NOMO-1 treated with dmso at 0.1 percent for 144 hours (cell line): ENCODE measurements at regions not wholly inside any gene's neighbourhood (a gene's known extent, or its start where the extent isn't known, plus 50 kb on each side); places are given as distances from the start of the nearest gene placed in this dataset.
"Not testable (repeated sequence)": the region's sequence is repeated elsewhere in the genome, so short reads cannot be mapped to it uniquely, and the experiment has no call there.

Source experiments
- DNase-seq: peaks from one replicate; lab custom pipeline; 2025; ENCODE audit not compliant: unreplicated experiment; lab: John Stamatoyannopoulos, UW

DNA sequence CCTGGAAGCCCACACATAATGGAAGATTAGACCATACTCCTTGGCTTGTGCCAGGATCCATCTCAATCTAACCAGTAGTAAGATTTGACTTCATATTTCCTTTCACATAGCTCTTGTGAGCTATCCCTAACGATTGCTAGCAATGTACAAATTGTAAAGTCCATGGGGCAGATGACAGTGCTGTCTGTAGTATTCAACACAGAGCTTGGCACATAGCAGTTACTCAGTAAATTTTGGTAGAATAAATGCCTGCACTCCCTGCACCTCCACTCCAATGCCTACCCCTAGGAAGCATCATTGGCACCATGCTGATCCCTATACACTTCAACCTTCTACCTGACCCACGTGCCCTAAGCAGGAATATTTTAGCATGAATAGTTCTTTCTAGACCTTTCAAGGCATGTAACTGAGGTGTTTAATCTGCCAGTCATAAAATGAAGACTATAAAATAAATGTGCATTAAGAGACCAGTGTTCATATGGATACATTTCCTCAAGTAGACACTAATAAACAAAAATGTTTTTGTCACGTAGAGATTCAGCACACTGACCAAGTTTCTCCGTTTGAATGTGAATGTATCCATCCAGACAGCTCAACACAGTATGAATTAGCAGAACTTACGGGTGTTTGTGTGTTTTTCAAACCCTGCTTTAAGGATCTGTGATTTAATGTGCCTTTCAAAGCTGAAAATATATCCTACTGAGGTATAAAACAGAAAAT is 98.8 kb downstream of the BMP4 start:
- DNase-seq, result no peak

DNA sequence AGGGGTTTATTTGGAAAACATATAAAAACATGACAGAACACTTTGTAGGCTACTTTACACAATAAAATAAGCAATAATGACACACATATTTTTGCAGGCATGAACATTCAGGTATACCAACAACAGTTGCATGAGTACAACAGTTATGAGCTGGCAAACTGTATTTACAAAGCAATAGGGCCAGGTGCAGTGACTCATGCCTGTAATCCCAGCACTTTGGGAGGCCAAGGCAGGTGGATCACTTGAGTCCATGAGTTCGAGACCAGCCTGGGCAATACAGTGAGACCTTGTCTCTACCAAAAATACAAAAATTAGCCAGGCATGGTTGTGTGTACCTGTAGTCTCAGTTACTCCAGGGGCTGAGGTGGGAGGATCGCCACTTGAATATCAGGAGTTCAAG is 101.1 kb downstream of the BMP4 start:
- DNase-seq, result no peak

DNA sequence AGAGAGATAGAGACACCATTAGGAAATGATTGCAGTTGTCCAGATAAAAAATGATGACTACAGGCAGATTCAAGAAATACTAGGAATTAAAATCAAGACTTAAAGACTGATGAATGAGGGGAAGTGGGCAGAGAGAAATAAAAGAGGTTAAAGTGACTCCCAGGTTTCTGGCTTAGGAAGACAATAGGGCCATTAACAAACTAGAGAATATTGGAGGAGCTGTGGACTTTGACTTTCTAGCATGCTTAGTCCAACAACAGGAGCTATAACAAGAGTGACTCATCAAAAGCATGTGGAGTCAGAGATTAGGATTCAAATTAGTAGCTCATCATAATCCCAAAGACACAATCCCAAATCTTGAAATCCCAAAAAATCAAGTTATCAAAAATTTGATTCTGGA is 101.5 kb downstream of the BMP4 start:
- no peak for DNase-seq

DNA sequence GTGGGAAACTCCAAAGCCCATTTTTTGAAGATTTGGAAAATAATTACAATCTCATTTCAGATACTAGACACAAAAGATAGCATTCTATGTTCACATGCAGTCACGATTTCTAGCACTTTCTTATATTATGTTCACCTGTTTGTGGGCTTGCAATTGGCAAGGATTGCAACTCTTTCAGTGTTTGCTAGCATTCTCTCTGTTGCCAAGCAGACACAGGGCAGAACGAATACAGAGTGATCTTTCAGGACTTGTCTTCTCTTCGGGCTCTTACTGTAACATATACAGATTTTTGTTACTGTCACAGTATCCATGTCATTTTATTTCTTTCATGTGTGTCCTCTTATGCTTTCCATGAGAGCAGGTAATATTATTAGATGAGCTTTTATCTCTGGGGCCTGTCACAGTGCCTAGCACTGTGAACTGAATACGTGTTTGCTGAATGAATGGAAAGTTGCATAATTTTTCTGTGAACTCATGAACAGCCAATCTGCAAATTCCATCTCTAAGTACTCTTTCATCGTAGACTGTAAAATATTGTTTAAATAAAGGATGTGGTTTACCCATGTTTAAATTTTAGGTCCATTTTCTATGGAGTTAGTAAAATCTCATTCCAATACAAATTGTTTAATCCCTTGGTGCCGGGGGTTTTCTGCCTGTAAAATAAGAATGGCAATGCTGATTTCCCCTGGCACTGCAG is 105.1 kb downstream of the BMP4 start:
- no peak for DNase-seq

DNA sequence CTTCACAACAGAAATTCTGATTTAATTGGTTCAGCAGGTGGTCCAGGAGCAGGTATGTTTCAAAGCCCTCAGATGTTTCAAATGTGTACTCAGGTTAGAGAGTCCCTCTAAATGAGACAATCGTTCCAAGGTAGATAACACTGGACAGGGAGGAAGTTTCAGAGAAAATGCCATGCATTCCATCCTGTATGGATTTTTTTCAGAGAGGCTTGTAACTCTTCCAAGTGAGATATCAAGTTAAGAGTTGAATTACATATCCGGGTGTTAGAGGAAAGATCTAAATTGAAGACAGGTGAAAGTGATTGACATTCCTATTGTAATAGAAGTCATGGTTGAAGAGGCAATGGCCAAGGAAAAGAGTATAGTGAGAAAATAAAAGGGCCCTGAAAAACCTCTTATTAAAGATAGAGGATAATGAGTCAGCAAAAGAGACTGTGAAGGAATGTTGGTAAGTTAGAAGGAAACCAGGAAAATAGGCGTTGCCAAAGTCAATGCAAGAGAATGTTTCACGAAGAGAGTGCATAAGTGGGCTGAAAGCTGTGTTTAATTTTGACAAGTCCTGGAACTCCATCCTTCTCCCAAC is 105.8 kb downstream of the BMP4 start:
- no peak for DNase-seq

DNA sequence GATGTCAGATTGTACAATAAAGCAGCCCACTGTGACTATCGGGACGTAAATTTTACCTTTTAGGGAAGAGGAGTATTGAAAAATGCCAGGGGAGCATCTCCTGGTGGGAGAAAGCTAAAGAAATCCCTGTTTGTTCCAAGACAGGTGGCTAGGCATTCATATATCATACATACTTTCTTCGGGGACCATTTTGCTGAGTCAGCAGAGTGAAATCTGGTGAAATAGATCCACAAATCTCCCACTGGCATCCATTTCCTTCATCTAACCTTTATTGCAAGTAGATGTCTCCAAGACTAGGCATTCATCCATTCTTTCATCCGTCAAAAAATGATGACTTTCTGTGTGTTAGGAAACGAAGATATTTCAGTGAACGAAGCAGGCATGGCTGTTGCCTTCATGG is 107.1 kb downstream of the BMP4 start:
- DNase-seq, result no peak

DNA sequence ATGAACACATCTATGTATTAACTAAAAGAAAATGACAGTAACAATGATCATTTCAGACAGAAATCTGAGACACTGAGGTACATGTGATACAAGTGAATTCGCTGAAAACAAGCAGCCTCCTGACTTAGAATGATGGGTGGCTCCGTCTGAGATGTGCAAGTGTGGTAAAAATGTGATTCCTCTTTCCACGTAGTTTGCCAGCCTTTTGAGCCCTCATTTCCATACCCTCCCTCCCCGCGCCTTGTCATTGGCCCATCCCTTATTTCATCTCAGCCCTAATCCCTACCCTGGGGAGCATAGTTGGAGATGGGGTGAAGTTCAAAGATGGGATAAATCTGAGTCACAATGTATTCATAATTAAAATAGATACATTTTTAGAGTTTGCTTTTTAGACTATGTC is 107.8 kb downstream of the BMP4 start:
- DNase-seq, result no peak

DNA sequence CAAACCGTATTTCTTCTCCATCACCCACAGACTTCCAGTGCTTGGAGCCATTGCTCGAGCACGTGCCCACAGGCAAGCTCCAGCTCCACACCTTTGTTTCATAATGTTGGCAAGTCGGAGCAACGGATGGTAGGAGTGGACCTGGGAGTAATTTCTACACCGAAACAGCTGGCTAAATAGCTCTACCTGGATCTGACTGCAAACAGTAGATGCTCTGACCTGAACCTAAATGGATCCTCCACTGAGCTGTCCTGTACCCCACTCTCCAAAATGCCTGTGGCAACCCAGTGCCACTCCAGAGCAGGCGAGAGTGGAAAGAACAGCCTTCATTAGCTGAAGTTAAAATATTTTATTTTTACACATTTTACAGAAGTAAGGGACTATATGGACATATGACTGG is 108.7 kb downstream of the BMP4 start:
- no peak for DNase-seq

DNA sequence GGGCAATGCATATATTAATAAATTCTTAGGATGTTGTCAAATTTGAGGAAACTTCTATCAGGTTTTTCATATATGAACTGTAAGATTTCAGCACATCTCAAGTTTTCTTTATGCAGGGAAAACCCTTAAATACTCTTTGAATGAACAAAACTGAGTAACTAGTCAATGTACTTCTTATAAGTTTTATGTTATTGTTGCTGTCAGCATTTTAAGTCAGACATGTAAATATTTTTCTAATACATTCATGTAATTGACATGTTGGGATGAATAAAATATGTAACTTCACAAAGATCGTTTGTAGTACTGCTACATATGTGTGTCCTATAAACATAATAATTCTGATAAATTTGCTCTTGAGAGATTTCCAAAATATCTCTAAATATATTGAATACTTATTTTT is 109.6 kb downstream of the BMP4 start:
- DNase-seq, result no peak

DNA sequence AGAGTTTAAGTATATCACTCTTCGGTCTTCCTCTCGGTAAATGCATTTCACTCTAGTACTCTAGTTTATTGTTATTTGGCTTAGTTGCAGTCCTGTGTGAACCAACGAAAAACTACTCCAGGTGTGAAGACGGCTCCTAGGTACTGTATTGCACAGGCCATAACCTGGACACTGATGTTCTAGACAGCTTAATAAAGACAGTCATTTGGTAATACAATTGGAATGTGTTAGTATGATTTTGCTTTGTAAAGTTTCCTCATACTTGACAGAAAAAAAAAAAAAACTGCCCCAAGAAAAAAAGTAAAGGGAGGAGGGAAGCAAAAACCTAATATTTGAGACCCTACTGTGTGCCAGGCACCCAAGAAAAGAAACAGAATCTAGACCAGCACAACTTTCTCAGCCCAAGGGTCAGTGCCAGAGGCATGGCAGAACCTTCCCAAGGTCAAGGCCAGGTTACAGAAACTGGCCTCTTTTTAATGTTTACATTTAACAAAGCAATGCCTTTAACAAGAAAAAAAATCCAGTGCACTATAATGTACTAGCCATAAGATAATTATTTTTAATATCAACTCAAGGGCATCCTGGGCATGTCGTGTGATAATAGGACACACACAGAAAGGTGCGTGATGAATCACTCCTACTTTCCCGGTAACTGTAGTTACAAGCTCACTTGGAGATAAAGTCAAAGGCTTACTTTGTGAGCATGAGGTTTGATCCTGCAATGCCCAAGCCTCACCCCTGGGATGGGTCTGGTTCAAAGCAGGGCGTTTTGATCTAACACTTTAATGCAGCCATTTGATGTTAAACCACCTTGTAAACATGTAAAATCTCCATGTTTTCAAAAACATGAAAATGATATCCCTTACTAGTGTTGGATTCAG is 110.6 kb downstream of the BMP4 start:
- DNase-seq, result no peak

DNA sequence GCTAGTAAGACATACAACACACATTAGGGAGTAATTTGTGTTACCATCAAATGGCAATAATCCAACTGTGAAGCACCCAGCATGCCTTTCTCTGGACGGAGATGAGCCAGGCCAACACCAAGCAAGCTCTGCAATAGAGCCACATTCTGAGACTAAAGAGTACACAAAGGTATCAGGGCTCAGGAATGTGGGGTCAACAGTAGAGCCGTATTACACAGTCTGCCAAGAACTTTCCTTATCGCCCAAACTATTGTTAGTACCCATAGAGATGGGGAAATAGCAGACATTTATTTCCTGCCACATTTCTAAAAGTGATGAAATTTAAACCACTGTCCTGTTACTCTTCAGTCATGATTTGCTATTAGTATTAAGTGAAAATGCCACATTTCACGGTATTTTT is 113.7 kb downstream of the BMP4 start:
- no peak for DNase-seq

DNA sequence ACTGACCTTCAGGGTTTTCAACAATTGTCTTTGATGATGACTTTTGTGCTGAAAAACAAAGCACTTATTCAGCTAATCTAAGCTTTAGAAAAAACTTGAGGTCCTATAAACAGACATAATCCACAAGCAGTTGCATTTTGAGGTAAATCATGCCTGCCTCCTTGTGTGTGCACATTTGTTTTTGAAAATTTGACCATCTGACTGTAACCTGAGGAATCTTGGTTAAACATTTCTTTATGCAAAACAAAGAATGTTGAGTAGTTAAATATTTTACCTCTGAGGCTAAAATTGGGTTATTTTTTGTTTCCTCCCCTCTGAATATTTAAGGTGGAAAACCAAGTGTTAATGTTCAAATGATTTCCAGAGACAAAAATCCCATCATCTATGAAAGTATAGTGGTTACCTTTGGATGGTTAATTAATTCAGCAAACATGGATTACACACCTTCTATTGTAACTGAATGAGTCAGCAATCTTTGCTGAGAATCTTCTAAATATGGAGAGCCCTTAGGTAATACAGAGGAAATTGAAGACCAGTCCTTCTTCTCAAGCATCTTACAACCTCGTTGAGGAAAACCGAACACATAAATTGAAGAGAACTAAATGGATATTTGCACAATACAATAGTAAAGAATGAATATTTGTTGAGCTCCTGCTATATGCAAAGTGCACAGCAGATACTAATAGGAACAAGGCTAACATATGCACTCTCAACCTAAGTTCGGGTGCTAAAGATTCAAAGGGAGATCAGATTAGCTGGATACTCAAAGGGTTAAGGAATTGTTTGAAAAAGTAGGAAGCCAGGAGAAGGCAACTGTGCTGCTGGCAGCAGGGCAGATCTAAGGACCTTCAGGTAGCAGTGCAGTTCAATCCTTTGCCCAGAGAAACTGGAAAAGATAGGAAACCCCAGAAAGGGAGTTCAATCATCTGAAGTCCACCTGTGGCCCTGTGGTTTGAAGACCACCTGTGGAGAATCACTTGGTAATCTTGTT is 115.2 kb downstream of the BMP4 start:
- no peak for DNase-seq

DNA sequence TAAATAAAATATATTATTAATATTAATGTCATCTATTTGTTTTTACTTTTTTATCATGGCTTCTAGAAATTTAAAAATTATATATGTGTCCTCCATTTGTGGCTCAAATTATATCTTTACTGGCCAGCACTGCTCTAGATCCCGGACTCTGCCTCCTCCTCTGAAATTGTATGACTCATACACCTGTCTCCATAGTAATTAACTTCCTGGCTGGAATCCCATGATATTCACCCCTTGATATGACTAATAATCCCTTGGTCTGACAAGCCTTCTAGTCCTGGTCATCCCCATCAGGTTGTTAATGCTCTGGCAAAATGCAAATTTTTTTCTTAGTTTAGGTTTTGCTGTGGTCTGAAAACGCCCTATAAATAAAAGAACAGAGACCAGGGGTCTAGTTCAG is 116.2 kb downstream of the BMP4 start:
- no peak for DNase-seq

DNA sequence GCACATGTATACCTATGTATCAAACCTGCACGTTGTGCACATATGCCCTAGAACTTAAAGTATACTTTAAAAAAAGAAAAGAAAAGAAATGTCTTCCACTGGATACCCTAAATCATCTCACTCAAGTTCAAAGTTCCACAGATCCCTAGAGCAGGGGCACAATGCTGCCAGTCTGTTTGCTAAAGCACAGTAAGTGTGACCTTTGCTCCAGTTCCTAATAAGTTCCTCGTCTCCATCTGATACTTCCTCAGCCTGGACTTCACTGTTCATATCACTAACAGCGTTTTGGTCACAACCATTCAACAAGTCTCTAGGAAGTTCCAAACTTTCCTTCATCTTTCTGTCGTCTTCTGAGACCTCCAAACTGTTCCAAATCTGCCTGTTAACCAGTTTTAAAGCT is 118.3 kb downstream of the BMP4 start:
- DNase-seq, result no peak

DNA sequence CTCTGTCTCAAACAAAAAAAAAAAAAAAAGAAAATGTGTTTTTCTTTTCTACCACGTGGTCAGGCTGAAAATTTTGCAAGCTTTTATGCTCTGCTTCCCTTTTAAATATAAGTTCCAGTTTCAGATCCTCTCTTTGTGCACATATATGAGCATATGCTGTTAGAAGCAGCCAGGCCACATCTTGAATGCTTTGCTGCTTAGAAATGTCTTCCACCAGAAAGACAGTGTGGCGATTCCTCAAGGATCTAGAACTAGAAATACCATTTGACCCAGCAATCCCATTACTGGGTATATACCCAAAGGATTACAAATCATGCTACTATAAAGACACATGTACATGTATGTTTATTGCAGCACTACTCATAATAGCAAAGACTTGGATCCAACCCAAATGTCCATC is 119.0 kb downstream of the BMP4 start:
- DNase-seq, result not testable (repeated sequence)

DNA sequence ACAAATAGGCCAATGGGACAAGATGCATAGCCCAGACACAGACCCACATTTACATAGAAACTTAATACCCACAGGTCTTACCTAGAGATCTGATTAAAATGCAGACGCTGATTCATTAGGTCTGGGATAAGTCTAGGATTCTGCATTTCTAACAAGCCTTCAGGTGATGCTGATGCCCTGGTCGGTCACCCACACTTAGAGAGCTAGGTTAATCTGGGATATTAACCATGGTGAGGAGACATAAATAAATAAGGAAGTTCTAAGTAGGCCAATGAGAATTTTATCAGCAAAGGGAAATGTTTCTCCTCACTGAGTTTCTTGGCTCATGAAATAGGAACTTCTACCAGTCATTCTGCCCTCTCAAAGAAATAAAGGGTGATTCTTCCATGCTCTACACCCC is 120.1 kb downstream of the BMP4 start:
- DNase-seq, result no peak

DNA sequence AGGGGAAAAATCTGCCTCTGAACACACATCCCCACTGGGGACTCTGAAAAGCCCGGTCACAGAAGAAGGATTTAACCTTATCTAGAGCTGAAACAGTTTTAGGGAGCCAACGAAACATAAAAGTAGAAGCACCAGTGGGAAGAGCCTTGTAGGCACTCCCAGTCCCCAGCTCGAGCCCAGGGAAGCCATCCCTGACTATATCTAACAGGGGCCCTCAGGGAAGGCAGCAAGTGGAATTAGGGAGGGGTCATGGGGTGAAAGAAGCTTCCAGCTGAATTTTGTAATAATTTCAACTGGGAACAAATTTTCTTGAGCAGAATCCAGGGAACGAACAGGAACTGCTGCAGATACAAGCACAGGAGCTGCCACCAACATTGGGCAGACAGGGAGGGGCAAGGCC is 127.8 kb downstream of the BMP4 start:
- no peak for DNase-seq

DNA sequence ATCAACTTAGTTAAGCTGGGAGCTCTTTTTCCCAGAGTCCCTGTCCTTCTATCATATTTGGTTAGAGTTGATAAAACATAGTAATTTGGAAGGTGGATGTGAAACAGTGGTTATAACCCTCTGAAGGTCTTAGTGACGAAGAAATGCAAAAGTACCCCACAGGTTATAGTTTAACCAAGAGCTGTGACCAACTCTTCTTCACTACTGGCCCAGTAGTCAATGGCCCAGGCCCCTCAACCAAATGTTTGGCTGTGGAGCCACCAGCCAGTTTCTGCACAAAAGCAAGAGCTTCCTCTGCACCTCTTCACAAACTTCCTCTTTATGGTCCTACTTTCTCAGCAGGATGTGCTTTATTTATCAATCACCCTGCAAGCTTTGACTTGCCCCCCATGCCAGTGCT is 132.6 kb downstream of the BMP4 start:
- DNase-seq, result no peak

DNA sequence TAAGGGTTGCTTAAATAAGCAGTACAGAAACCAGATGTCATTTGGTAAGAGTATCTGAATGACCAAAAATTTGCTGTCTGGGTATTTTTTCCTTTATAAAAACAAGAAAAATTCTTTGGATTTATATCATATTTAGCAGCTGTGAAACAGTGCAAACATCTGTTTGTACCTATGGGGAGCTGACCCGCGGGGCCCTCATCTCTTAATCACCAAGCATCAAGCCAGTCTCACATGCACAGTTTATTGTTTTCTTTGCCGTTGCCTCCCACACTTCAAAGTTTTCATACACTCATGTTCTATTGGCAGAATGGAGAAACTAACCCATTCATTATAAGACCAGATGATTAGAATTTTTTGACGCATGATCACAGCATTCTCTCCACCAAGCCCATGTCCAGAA is 142.2 kb downstream of the BMP4 start:
- DNase-seq, result no peak

DNA sequence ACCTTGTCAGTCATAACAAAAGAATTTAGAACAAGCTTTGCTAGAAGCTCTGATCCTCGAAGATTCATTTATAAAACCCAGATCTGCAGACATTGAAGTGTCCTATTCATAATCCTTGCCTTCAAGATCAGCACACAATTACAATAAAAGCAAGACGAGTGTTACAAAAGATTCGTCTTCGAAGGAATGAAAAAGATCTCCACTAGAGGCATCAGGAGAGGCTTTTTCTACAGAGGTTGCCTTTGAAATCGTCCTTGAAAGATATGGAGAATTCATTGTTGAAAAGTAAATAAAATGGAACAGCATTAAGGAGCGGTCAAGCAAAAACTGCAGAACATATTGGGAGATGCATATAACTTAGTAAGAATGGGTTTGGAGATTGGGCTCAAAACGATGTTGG is 146.4 kb downstream of the BMP4 start:
- DNase-seq, result no peak
